ENCODE measurements at regions not wholly inside any gene's neighbourhood (a gene's known extent, or its start where the extent isn't known, plus 50 kb on each side); places are given as distances from the start of the nearest gene placed in this dataset.

- TF ChIP-seq ZNF280D (CRISPR knock-in tag; IDR thresholded peaks at IDR 0.05) (no peak), THAP11 (CRISPR knock-in tag; IDR thresholded peaks at IDR 0.05) (no peak), AHR (CRISPR knock-in tag; IDR thresholded peaks at IDR 0.05) (no peak), ZNF883 (CRISPR knock-in tag; IDR thresholded peaks at IDR 0.05; ENCODE audit: not compliant biosample characterization) (no peak), HMGXB3 (CRISPR knock-in tag; IDR thresholded peaks at IDR 0.05; ENCODE audit: borderline replicate concordance) (no peak), NR2F6 (IDR thresholded peaks at IDR 0.05) (no peak), NR2F6 (CRISPR knock-in tag; IDR thresholded peaks at IDR 0.05) (0 out of 2 replicates have a peak, but pooled peaks have one; percentile 55), ZNF576 (CRISPR knock-in tag; IDR thresholded peaks at IDR 0.05) (no peak), MTA3 (CRISPR knock-in tag; IDR thresholded peaks at IDR 0.05) (no peak), ZNF747 (CRISPR knock-in tag; IDR thresholded peaks at IDR 0.05; ENCODE audit: borderline replicate concordance) (no peak), EZH2 (conservative IDR thresholded peaks at IDR 0.05; ENCODE audit: low read depth, low read length) (no peak), BCL3 (CRISPR knock-in tag; IDR thresholded peaks at IDR 0.05) (no peak), CENPX (CRISPR knock-in tag; IDR thresholded peaks at IDR 0.05) (no peak), TP53 (CRISPR knock-in tag; conservative IDR thresholded peaks at IDR 0.05) (no peak), CREBL2 (CRISPR knock-in tag; IDR thresholded peaks at IDR 0.05; ENCODE audit: borderline replicate concordance) (no peak), RNF2 (conservative IDR thresholded peaks at IDR 0.05; ENCODE audit: low read depth) (no peak), ZNF713 (CRISPR knock-in tag; IDR thresholded peaks at IDR 0.05) (no peak), TCF7L2 (IDR thresholded peaks at IDR 0.05; ENCODE audit: low read depth, low read length) (no peak), ZNF770 (CRISPR knock-in tag; IDR thresholded peaks at IDR 0.05) (no peak), ETV5 (CRISPR knock-in tag; IDR thresholded peaks at IDR 0.05; ENCODE audit: borderline replicate concordance) (peak; percentile 82), PHF8 (CRISPR knock-in tag; IDR thresholded peaks at IDR 0.05) (no peak)
These were observed 96.4 kb upstream of the SOX5 start (continued) for GRCh38 chr12:24045816-24046257.

Measured in HepG2 (cell line).